C4-2B (cell line): ENCODE measurements at regions not wholly inside any gene's neighbourhood (a gene's known extent, or its start where the extent isn't known, plus 50 kb on each side); places are given as distances from the start of the nearest gene placed in this dataset.

Source experiments
- H3K27ac ChIP-seq: fragments of 450-650 bp; 2 replicates; pipeline ENCODE4 v1.5.1; 2017
- ZFX ChIP-seq: fragments of 450-650 bp; IDR thresholded peaks from 2 replicates; pipeline ENCODE4 v1.6.1; 2017
- TF ChIP-seq, protein P1 (sequence below): fragments of 450-650 bp; conservative IDR thresholded peaks from 2 replicates; pipeline ENCODE4 v1.5.1; 2017; ENCODE audit warnings: mild to moderate bottlenecking

DNA sequence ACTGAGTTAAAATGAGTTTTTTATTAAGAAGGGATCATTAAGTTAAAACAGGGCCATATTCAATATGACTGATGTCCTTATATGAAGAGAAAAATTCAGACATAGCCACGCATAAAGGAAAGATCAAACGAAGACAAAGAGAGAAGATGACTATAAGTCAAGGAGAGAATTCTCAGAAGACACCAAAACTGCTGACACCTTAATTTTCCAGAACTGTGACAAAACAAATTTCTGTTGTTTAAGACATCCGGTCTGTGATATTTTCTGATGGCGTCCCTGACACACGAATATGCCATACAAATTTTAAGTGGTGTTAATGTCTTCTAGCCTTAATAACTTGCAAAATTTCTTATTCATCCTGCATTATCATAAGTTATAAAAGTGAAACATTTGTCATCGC is 1325.2 kb upstream of the DDX18 start:
- no peak for TF ChIP-seq ZFX
- TF ChIP-seq, protein P1, sequence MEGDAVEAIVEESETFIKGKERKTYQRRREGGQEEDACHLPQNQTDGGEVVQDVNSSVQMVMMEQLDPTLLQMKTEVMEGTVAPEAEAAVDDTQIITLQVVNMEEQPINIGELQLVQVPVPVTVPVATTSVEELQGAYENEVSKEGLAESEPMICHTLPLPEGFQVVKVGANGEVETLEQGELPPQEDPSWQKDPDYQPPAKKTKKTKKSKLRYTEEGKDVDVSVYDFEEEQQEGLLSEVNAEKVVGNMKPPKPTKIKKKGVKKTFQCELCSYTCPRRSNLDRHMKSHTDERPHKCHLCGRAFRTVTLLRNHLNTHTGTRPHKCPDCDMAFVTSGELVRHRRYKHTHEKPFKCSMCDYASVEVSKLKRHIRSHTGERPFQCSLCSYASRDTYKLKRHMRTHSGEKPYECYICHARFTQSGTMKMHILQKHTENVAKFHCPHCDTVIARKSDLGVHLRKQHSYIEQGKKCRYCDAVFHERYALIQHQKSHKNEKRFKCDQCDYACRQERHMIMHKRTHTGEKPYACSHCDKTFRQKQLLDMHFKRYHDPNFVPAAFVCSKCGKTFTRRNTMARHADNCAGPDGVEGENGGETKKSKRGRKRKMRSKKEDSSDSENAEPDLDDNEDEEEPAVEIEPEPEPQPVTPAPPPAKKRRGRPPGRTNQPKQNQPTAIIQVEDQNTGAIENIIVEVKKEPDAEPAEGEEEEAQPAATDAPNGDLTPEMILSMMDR = no peak
- H3K27ac ChIP-seq = no peak overlapping the region

DNA sequence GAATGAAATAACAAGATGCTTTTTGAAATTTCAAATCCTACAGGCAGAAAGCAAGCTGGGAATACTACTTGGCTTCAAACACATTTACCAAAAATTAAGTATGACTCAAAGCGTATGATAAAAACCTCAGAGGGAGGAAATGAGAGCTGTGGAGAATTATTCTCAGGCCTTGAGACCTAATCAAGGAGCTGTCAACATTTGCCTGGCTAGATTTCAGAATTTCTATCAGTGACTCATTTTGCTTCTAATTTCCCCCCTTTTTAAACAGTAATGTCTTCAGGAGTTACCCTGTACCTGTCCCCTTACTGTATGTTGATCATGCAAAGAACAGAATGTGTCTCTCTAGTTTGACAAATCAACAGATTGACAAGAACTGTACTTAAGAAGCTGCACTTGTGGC is 1324.5 kb upstream of the DDX18 start:
- H3K27ac ChIP-seq = no peak overlapping the region
- TF ChIP-seq ZFX = no peak
- TF ChIP-seq, protein P1 = no peak

DNA sequence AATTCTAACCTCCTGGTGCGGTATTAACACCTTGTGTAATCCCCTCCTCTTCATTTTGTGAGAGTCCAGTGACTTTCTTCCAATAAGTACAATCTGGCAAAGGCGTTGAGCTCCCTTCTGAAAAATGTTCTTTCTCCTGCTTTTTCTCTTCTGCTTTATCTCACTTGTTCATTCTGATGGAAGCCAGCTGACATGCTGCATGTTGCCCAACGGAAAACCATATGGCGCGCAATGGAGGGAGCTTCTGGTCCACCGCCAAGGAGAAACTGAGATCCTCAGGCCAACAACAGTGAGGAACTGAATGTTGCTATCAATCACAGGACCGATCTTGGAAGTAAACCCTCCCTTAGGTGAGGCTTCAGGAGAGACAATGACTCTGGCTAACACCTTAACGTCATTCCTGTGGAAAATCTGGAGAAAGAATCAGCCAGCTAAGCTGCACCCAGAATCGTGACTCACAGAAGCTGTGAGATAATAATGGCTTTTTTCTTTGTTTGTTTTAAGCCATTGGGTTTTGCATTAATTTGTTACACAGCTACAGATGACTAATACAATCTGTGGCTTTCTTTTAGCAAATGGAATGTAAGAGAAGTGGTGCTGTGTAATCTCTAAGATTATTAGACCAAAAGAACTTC is 1323.9 kb upstream of the DDX18 start:
- H3K27ac ChIP-seq = no peak overlapping the region
- TF ChIP-seq, protein P1 = no peak
- TF ChIP-seq ZFX = no peak

DNA sequence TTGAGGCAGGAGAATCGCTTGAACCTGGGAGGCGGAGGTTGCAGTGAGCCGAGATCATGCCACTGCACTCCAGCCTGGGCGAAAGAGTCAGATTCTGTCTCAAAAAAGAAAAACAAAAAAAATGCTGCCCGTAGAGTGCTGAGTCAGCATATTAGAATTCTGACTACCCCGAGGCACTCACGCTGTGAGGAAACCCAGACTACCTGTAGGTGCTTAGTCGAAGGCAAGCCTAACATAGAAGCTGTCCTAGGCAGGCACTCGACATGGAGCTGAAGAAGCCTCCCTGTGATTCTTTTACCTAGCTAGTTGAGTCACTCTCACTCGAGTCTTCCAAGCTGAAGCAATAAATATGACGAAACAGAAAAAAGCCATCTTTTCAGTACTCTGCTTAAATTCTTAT is 1323.2 kb upstream of the DDX18 start:
- H3K27ac ChIP-seq = no peak overlapping the region
- no peak for TF ChIP-seq ZFX
- TF ChIP-seq, protein P1 = no peak

DNA sequence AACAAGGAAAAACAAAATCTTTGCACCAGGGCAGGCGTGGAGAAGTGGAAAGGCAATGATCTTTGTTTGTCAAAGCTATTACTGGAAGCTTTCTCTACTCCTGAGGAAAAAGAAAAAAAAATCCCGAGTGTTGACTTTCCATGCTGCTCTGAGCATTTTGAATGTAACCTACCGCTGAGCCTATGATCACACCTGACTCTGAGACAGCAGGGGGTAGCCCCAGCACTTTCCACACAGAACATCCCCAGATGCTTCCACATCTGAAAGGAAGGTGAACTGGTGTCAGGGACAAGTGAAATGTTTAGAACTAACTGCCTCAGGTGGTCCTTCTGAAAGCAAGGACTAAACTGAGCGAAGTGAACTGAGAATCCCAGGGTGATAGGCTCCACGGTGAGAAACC is 1315.1 kb upstream of the DDX18 start:
- H3K27ac ChIP-seq = no peak overlapping the region
- TF ChIP-seq, protein P1 = no peak
- no peak for TF ChIP-seq ZFX

DNA sequence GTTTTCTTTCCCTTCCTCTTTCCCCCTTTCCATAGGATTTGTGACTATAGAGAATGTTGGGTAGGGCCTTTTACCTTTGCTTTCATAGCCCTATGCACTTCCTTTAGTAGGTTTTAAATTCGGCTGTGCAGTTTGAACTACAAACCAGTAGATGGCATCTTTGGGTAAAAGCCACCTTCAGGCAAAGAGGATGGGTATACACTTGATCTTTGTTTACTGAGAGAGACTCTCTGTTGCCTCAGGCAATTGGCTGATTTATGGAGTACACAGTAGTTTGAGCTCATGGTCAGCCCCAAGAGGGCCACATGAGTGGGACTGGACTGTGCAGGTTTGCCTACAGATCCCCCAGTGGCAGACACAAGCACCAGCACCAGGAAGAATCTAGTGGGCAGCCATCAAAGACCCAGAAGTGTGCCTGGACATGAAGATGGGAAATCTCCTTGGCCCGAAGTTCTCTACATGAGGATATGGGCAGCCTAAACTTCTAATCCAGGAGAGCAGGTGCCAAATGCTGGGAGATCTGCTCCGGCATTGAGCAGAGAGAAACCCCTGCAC is 1304.3 kb upstream of the DDX18 start:
- TF ChIP-seq ZFX = no peak
- TF ChIP-seq, protein P1 = peak; percentile 79
- no peak overlapping the region; the same call in 1 of the 2 replicates for H3K27ac ChIP-seq

DNA sequence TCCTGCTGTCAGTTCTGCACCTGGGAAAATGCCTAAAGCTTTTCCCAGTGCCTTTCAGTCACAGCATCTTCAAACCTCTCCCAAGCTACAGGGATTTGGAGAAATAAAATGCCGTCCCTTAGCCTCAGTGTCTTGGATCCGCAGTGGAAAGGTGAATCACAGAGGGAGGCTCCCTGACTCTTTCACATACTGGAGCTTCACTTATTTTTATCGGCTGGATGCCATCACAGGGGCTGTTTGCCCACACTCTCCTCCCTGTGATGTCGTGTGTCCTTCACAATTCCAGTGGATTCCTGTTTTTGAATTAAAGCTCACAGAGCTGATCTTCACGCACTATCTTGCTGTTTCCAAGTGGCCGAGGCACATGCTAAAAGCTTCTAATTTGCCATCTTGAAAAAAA is 1303.1 kb upstream of the DDX18 start:
- TF ChIP-seq ZFX = no peak
- TF ChIP-seq, protein P1 = no peak
- H3K27ac ChIP-seq = no peak overlapping the region
